WTC11 (cell line): ENCODE measurements at regions not wholly inside any gene's neighbourhood (a gene's known extent, or its start where the extent isn't known, plus 50 kb on each side); places are given as distances from the start of the nearest gene placed in this dataset.
"Not testable (repeated sequence)": the region's sequence is repeated elsewhere in the genome, so short reads cannot be mapped to it uniquely, and the experiment has no call there.

Experiments
- ATAC-seq: fragments of 200-7000 bp; cut with Tn5 transposase; 2 replicates; pipeline ENCODE4 v1.10.0; 2021; ENCODE audit warnings: mild to moderate bottlenecking, moderate library complexity
- CTCF ChIA-PET: fragments of 300-600 bp; sonication (Branson Sonifier 250); formaldehyde crosslinking; loops from one replicate; lab custom pipeline; 2021; ENCODE audit warnings: antibody characterized with exemption; lab: Charles Lee
- POLR2A ChIA-PET: fragments of 350-600 bp; sonication (Branson Sonifier 250); formaldehyde crosslinking; loops from one replicate; lab custom pipeline; 2021; ENCODE audit warnings: antibody characterized with exemption; lab: Charles Lee
- DNase-seq: peaks from one replicate; pipeline ENCODE4 v3.0.0; 2021; ENCODE audit warnings: low spot score
- H3K27ac Mint-ChIP-seq: 2 replicates; pipeline ENCODE4 v1.8.0; 2021; ENCODE audit warnings: mixed read lengths
- H3K27me3 Mint-ChIP-seq: 2 replicates; pipeline ENCODE4 v1.8.0; 2021; ENCODE audit warnings: low read depth, mild to moderate bottlenecking, moderate library complexity, mixed read lengths
- H3K36me3 Mint-ChIP-seq: 2 replicates; pipeline ENCODE4 v1.8.0; 2021; ENCODE audit warnings: mixed read lengths
- H3K4me1 Mint-ChIP-seq: 2 replicates; pipeline ENCODE4 v1.8.0; 2022; ENCODE audit warnings: mixed read lengths
- H3K4me3 Mint-ChIP-seq: 2 replicates; pipeline ENCODE4 v1.8.0; 2021; ENCODE audit warnings: mild to moderate bottlenecking, moderate library complexity, mixed read lengths
- H3K9me3 Mint-ChIP-seq: 2 replicates; pipeline ENCODE4 v1.8.0; 2021; ENCODE audit warnings: mixed read lengths
- CREM ChIP-seq: sonication (generic); formaldehyde crosslinking; IDR thresholded peaks from 2 replicates; pipeline ENCODE4 v1.8.1; 2022; ENCODE audit warnings: mild to moderate bottlenecking, missing genetic modification reagents, moderate library complexity
- FOXJ3 ChIP-seq: sonication (generic); formaldehyde crosslinking; IDR thresholded peaks from 2 replicates; pipeline ENCODE4 v1.9.0; 2021; ENCODE audit warnings: missing genetic modification reagents, mild to moderate bottlenecking, borderline replicate concordance
- FOXP1 ChIP-seq: sonication (generic); formaldehyde crosslinking; IDR thresholded peaks from 2 replicates; pipeline ENCODE4 v1.8.0; 2022; ENCODE audit warnings: missing genetic modification reagents, mild to moderate bottlenecking, moderate library complexity, borderline replicate concordance
- JUN ChIP-seq: sonication (generic); formaldehyde crosslinking; IDR thresholded peaks from 2 replicates; pipeline ENCODE4 v1.8.0; 2023; ENCODE audit warnings: mild to moderate bottlenecking, missing genetic modification reagents
- MYBL2 ChIP-seq: sonication (generic); formaldehyde crosslinking; IDR thresholded peaks from 2 replicates; pipeline ENCODE4 v1.8.1; 2023; ENCODE audit warnings: mild to moderate bottlenecking, moderate library complexity, missing genetic modification reagents
- NFYB ChIP-seq: sonication (generic); formaldehyde crosslinking; conservative IDR thresholded peaks from 2 replicates; pipeline ENCODE4 v1.8.0; 2022; ENCODE audit warnings: low read depth, missing genetic modification reagents
- TCF7 ChIP-seq: sonication (generic); formaldehyde crosslinking; IDR thresholded peaks from 2 replicates; pipeline ENCODE4 v1.8.0; 2022; ENCODE audit warnings: mild to moderate bottlenecking, low read depth, missing genetic modification reagents, moderate library complexity
- TEAD1 ChIP-seq: sonication (generic); formaldehyde crosslinking; IDR thresholded peaks from 2 replicates; pipeline ENCODE4 v1.8.0; 2022; ENCODE audit warnings: mild to moderate bottlenecking, missing genetic modification reagents
- ZNF263 ChIP-seq: sonication (generic); formaldehyde crosslinking; IDR thresholded peaks from 2 replicates; pipeline ENCODE4 v1.8.1; 2022; ENCODE audit warnings: low read depth, mild to moderate bottlenecking, moderate library complexity, missing genetic modification reagents
- ZNF396 ChIP-seq: fragments of 250-450 bp; sonication (Bioruptor Pico); IDR thresholded peaks from 2 replicates; pipeline ENCODE4 v1.8.0; 2021; ENCODE audit warnings: mild to moderate bottlenecking, moderate library complexity, borderline replicate concordance
- ZNF423 ChIP-seq: fragments of 250-450 bp; sonication (Bioruptor Pico); IDR thresholded peaks from 2 replicates; pipeline ENCODE4 v2.1.2; 2022; ENCODE audit warnings: mild to moderate bottlenecking, moderate library complexity
- TF ChIP-seq, protein P1 (sequence below): sonication (generic); formaldehyde crosslinking; IDR thresholded peaks from 2 replicates; pipeline ENCODE4 v1.8.1; 2023; ENCODE audit warnings: mild to moderate bottlenecking, missing genetic modification reagents, borderline replicate concordance
- TF ChIP-seq, protein P2 (sequence below): sonication (generic); formaldehyde crosslinking; IDR thresholded peaks from 2 replicates; pipeline ENCODE4 v1.8.1; 2023; ENCODE audit warnings: mild to moderate bottlenecking, missing genetic modification reagents, moderate library complexity
- TF ChIP-seq, protein P3 (sequence below): sonication (generic); formaldehyde crosslinking; IDR thresholded peaks from 2 replicates; pipeline ENCODE4 v1.8.1; 2023; ENCODE audit warnings: mild to moderate bottlenecking, missing genetic modification reagents
- TF ChIP-seq, protein P4 (sequence below): sonication (generic); formaldehyde crosslinking; IDR thresholded peaks from 2 replicates; pipeline ENCODE4 v1.8.0; 2022; ENCODE audit warnings: mild to moderate bottlenecking, missing genetic modification reagents
- TF ChIP-seq, protein P5 (sequence below): fragments of 250-450 bp; sonication (Bioruptor Pico); IDR thresholded peaks from 2 replicates; pipeline ENCODE4 v1.9.0; 2021; ENCODE audit warnings: mild to moderate bottlenecking
- TF ChIP-seq, protein P6 (sequence below): sonication (generic); formaldehyde crosslinking; conservative IDR thresholded peaks from 2 replicates; pipeline ENCODE4 v1.8.1; 2022; ENCODE audit warnings: mild to moderate bottlenecking, missing genetic modification reagents

DNA sequence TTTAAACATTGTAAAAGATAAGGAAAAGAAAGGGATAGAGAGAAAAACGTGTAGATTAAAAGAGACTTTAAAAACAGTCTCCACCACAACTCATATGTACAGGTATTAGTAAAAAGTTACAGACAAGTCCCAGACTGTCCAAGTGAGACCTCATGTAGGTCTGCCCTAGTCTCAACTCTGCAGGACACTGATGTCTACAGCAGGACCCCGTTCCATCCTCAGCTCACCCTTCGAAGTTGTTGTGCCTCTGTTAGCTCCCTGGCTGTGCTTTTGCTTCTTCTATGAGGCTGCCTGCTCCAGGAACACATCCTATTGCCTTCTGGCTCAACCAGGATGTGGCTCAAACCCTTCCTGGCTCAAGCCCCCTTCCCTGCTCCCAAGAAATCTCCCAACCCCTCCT is 72.9 kb upstream of the FBXO28 start:
- TF ChIP-seq, protein P1, sequence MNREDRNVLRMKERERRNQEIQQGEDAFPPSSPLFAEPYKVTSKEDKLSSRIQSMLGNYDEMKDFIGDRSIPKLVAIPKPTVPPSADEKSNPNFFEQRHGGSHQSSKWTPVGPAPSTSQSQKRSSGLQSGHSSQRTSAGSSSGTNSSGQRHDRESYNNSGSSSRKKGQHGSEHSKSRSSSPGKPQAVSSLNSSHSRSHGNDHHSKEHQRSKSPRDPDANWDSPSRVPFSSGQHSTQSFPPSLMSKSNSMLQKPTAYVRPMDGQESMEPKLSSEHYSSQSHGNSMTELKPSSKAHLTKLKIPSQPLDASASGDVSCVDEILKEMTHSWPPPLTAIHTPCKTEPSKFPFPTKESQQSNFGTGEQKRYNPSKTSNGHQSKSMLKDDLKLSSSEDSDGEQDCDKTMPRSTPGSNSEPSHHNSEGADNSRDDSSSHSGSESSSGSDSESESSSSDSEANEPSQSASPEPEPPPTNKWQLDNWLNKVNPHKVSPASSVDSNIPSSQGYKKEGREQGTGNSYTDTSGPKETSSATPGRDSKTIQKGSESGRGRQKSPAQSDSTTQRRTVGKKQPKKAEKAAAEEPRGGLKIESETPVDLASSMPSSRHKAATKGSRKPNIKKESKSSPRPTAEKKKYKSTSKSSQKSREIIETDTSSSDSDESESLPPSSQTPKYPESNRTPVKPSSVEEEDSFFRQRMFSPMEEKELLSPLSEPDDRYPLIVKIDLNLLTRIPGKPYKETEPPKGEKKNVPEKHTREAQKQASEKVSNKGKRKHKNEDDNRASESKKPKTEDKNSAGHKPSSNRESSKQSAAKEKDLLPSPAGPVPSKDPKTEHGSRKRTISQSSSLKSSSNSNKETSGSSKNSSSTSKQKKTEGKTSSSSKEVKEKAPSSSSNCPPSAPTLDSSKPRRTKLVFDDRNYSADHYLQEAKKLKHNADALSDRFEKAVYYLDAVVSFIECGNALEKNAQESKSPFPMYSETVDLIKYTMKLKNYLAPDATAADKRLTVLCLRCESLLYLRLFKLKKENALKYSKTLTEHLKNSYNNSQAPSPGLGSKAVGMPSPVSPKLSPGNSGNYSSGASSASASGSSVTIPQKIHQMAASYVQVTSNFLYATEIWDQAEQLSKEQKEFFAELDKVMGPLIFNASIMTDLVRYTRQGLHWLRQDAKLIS, result no peak
- TF ChIP-seq NFYB (CRISPR knock-in tag) (no peak), ZNF263 (no peak), JUN (no peak), ZNF396 (CRISPR knock-in tag) (no peak), ZNF423 (no peak), CREM (CRISPR knock-in tag) (no peak), MYBL2 (CRISPR knock-in tag) (no peak), FOXJ3 (CRISPR knock-in tag) (no peak), FOXP1 (CRISPR knock-in tag) (no peak), TEAD1 (CRISPR knock-in tag) (no peak), TCF7 (CRISPR knock-in tag) (no peak)
- TF ChIP-seq, protein P2, sequence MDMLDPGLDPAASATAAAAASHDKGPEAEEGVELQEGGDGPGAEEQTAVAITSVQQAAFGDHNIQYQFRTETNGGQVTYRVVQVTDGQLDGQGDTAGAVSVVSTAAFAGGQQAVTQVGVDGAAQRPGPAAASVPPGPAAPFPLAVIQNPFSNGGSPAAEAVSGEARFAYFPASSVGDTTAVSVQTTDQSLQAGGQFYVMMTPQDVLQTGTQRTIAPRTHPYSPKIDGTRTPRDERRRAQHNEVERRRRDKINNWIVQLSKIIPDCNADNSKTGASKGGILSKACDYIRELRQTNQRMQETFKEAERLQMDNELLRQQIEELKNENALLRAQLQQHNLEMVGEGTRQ (CRISPR knock-in tag), result no peak
- TF ChIP-seq, protein P3, sequence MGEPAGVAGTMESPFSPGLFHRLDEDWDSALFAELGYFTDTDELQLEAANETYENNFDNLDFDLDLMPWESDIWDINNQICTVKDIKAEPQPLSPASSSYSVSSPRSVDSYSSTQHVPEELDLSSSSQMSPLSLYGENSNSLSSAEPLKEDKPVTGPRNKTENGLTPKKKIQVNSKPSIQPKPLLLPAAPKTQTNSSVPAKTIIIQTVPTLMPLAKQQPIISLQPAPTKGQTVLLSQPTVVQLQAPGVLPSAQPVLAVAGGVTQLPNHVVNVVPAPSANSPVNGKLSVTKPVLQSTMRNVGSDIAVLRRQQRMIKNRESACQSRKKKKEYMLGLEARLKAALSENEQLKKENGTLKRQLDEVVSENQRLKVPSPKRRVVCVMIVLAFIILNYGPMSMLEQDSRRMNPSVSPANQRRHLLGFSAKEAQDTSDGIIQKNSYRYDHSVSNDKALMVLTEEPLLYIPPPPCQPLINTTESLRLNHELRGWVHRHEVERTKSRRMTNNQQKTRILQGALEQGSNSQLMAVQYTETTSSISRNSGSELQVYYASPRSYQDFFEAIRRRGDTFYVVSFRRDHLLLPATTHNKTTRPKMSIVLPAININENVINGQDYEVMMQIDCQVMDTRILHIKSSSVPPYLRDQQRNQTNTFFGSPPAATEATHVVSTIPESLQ (CRISPR knock-in tag), result no peak
- TF ChIP-seq, protein P4, sequence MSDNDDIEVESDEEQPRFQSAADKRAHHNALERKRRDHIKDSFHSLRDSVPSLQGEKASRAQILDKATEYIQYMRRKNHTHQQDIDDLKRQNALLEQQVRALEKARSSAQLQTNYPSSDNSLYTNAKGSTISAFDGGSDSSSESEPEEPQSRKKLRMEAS (CRISPR knock-in tag), result no peak
- TF ChIP-seq, protein P5, sequence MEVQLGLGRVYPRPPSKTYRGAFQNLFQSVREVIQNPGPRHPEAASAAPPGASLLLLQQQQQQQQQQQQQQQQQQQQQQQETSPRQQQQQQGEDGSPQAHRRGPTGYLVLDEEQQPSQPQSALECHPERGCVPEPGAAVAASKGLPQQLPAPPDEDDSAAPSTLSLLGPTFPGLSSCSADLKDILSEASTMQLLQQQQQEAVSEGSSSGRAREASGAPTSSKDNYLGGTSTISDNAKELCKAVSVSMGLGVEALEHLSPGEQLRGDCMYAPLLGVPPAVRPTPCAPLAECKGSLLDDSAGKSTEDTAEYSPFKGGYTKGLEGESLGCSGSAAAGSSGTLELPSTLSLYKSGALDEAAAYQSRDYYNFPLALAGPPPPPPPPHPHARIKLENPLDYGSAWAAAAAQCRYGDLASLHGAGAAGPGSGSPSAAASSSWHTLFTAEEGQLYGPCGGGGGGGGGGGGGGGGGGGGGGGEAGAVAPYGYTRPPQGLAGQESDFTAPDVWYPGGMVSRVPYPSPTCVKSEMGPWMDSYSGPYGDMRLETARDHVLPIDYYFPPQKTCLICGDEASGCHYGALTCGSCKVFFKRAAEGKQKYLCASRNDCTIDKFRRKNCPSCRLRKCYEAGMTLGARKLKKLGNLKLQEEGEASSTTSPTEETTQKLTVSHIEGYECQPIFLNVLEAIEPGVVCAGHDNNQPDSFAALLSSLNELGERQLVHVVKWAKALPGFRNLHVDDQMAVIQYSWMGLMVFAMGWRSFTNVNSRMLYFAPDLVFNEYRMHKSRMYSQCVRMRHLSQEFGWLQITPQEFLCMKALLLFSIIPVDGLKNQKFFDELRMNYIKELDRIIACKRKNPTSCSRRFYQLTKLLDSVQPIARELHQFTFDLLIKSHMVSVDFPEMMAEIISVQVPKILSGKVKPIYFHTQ, result no peak
- TF ChIP-seq, protein P6, sequence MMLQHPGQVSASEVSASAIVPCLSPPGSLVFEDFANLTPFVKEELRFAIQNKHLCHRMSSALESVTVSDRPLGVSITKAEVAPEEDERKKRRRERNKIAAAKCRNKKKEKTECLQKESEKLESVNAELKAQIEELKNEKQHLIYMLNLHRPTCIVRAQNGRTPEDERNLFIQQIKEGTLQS, result no peak
- DNase-seq (no peak), ATAC-seq (no peak)
- no peak overlapping the region for H3K27ac Mint-ChIP-seq
- H3K4me1 Mint-ChIP-seq, result no peaks in the 10 kb centered on the region
- no peaks in the 10 kb centered on the region for H3K36me3 Mint-ChIP-seq
- no peak overlapping the region for H3K4me3 Mint-ChIP-seq
- no peaks in the 10 kb centered on the region for H3K27me3 Mint-ChIP-seq
- peaks cover 9% of the 10 kb centered on the region for H3K9me3 Mint-ChIP-seq
- ChIA-PET POLR2A (no interaction called here), CTCF (no interaction called here)

DNA sequence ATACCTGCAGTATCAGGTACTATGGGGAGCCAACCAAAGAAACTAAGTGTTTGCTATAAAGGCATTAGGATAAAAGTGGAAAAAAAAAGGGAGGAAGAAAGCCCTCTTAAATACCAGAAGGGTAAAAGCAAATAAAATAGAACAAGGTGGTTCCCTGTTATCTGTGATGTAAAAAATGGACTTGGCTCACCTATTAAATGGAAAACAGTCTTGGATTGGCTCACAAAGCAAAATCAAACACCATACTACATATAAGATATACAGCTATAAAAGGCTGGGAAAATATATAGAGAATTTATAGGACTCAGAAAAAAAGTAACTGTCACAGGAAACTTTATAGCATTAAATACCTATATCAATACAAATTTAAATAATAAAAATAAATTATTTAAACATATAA is 73.5 kb upstream of the FBXO28 start:
- H3K4me3 Mint-ChIP-seq, H3K9me3 Mint-ChIP-seq, DNase-seq, POLR2A ChIA-PET, H3K27me3 Mint-ChIP-seq, CTCF ChIA-PET, H3K27ac Mint-ChIP-seq, H3K4me1 Mint-ChIP-seq, ATAC-seq, H3K36me3 Mint-ChIP-seq: not testable (repeated sequence)

DNA sequence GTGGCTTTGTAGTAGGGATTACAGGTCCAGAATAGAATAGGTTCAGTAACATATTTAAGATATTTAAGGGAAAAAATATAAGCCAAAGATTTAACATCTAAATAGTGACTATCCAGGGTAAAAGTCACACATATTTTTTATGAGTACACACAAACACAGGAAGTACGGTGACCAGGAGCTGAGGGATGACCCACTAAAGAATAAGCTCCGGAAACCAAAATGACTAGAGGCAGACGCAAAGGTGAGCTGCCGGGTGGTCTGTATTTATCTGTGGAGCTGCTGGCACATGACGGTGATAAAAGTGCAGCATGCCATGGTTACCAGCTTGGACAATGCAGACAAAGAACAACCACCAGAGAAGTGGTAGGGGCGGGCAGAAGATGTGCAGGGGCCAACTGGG is 73.9 kb upstream of the FBXO28 start:
- CTCF ChIA-PET, H3K27ac Mint-ChIP-seq, H3K9me3 Mint-ChIP-seq, H3K4me3 Mint-ChIP-seq, H3K27me3 Mint-ChIP-seq, ATAC-seq, H3K4me1 Mint-ChIP-seq, H3K36me3 Mint-ChIP-seq, POLR2A ChIA-PET, DNase-seq: not testable (repeated sequence)

DNA sequence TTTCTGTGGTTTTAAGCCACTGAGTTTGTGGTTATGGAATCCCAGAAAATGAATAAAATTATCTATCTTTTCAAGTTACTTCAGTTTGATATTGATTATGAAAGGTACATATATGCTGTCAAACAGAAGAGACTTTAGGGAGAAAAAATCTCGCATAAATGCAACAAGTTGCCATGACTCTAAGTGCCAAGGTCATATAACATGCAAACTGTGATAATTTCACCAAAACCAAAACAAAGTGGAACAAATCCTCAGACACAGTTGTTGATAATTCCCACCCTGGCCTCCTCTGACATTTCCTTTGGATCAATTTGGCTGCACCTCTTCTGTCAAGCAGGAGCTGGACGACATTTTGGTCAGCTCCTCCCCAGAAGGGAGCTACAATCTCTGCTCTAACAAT is 75.1 kb upstream of the FBXO28 start:
- CTCF ChIA-PET, DNase-seq, H3K27me3 Mint-ChIP-seq, H3K4me3 Mint-ChIP-seq, H3K4me1 Mint-ChIP-seq, H3K9me3 Mint-ChIP-seq, ATAC-seq, H3K36me3 Mint-ChIP-seq, POLR2A ChIA-PET, H3K27ac Mint-ChIP-seq: not testable (repeated sequence)

DNA sequence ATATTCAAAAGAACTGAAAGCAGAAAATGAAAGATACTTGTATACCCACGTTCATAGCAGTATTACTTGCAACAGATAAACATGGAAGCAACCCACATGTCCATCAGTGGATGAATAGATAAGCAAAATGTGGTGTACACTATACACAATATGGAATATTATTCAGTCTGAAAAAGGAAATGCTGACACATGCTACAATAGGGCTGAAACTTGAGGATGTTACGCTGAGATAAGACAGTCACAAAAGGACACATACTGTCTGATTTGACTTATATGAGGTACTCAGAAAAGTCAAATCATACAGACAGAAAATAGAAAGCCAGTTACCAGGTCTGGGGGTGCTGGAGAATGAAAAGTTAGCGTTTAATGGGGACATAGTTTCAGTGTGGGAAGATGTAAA is 76.5 kb upstream of the FBXO28 start:
- not testable (repeated sequence) for H3K4me1 Mint-ChIP-seq, H3K36me3 Mint-ChIP-seq, ATAC-seq

More for the DNA sequence above, 76.5 kb upstream of the FBXO28 start:
- DNase-seq, H3K9me3 Mint-ChIP-seq, CTCF ChIA-PET, H3K4me3 Mint-ChIP-seq, H3K27me3 Mint-ChIP-seq, H3K27ac Mint-ChIP-seq, POLR2A ChIA-PET: not testable (repeated sequence)
